T-helper 1 cell (primary cell): ENCODE measurements at regions not wholly inside any gene's neighbourhood (a gene's known extent, or its start where the extent isn't known, plus 50 kb on each side); places are given as distances from the start of the nearest gene placed in this dataset.

Experiments
- DNase-seq, 5 donors: peaks; one replicate each; pipeline ENCODE4 v3.0.0-alpha.2; 2012 to 2020

DNA sequence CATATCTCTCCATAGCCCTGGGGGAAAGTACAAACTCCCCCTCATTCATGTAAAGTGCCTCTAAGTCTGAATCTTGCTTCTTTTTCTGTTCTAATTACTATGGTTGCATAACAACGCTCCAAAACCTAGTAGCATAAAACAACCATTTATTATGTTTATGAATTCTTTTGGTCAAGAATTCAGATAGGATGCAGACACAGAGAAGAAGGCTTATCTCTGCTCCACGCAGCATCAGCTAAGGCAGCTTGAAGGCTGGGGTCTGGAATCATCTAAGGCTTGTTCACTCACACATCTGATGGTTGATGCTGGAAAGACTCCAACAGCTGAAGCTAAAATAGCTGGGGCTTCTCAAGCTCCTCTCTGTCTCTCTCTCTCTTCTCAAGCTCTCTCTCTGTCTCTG, 564.5 kb downstream of the ZNF674 start:
- no peak for DNase-seq

DNA sequence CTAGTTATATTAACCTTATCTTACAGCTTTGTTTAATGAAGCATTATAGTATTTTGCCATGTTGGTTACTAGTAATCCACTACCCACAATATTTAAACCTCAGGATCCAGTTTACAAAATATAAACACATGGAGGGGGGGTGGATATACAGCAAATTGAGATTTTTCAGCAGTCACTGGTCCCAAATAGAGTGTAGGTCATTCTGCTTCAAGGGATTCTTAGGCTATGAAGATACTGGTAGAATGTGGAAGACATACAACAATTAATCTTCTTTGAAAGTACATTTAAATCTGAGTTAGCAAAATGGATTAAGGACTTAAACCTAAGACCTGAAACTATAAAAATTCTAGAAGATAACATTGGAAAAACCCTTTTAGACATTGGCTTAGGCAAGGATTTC, 569.6 kb downstream of the ZNF674 start:
- DNase-seq = no peak

DNA sequence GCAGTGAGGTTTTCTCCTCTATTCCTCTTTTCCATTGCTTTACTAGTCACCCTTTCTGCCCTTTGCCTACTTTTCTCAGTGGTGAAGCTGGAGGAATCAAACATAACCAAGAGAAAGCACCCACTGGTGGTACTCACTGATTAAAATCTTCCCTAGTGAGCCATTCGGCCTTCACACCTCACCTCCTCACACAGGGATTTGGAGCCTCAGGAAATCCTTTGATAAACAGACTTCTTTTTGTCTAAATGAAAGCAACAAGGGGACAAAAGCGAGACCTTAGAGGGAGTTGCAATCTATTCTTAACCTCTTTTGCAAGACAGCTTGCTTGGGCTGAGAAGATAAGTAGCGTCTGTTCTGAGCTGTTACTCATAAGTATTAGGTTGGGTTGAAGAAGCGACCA, 572.6 kb downstream of the ZNF674 start:
- no peak for DNase-seq

DNA sequence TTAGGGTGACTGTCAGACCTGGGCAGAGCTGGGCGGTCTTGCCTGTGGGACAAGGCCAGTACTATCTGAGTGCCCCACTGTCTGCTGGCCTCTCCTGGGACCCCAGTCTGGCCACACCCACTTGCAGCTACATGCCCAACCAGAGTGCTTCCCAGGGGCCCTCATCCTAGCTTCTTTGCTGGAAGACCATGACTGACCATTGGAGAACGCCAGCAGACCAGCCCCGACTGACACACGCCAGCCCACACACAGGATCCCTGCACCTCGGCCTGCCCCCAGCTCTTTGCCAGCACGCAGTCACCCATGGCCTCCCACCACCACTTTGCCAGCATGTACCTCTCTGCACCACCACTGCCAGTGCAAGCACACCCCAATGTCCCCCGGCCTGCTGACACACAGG, 585.7 kb downstream of the ZNF674 start:
- DNase-seq = no peak

DNA sequence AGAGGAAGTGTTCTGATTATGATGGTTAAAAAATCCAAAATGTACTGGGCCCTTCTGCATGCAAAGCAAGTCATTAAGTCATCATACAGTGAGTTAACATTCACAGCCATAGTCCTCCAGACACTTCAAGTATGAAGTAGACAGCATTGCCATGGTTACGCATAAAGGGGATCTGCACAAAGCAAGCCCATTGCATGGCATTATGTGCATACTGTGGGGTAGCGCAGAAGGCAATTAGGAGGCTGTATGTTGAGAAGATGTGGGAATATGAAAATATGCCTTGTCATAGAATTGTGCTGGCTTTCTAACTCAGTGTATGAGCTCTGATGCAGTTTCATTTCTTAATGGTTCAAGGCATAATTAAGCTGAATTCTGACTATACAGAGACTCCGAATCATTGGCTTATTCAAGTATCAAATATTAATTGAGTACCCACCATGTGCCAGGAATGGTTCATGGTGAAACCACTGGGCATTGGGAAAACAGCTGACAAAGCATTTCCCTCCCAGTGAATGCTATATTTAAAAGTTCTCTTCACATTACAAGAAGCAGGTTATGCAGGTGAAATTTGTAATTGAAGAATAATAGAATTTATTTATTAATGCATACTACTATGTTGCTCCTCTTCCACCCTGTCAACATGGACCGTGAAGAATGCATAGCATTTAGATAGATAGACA, 588.9 kb downstream of the ZNF674 start:
- DNase-seq = no peak

DNA sequence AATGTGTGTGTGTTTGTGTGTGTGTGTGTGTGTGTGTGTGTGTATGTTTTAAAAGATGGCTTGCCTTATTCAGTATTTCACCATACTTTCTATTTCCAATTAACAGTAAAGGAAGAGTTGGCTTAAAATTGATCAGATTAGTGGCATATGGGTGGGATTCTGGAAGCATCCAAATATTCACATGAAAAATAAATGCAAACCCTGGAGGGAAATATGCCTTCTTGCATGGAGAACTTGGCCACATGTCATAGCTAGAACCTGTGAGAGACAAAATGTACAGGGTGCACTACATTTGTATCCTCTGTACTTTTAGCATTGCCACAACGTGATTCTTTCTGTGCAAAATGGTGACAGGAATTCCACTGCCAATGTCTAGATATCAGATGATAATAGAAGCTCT, 589.6 kb downstream of the ZNF674 start:
- no peak for DNase-seq

DNA sequence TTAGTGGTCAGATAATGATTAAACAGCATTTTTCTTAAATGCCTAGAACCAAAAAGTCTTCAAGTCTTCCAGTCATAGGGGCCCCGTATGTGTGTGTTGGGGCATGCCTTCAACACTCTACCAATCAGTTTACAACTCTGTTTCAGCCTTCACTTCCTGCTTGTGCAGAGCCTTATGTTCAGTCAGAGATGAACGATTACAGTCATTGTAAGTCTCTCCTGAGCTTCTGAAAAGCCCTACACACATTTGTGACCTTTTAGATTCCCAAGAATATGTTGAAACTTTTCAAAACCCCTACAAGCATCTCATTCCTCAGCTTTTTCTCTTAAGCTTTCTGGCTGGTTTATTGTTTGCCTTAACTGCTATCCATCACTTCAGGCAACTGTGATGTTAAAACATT, 591.2 kb downstream of the ZNF674 start:
- DNase-seq = no peak

DNA sequence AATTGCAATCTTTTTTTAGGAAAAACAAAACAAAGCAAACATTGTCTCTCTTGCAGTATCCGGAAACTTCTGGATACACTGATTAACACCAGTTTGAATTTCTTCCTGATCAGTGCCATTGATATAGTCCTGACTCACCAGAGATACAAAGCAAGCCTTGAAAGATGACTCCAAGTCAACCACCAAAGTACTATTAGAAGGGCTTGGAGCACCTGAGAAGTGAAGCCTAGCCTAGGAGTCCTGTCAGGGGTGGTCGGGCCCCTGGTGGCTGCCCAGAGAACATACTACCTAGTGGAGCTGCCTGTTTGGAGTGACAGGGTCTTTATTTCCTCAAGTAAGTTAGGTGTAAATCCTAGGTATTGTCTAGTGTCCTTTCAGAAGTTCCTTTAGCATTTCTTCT, 593.2 kb downstream of the ZNF674 start:
- DNase-seq = no peak

DNA sequence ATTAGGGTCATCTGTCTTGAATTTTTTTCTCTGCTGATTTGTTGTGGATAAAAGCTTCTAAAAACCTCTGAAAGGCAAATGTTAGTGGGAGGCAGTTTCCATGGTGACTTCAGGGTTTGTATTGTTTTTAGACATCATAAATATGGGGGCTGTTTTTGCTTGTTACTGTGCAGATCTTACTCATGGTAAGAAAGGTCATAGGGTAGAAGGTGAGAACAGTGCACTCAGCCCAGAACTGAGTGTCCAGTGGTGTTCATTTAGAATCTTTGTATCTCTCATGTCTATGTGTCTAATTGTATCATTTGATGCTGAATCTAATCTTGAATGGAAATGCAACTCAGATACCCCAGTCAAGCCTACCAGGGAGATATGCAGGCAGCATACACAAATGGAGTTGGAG, 609.8 kb downstream of the ZNF674 start:
- no peak for DNase-seq

DNA sequence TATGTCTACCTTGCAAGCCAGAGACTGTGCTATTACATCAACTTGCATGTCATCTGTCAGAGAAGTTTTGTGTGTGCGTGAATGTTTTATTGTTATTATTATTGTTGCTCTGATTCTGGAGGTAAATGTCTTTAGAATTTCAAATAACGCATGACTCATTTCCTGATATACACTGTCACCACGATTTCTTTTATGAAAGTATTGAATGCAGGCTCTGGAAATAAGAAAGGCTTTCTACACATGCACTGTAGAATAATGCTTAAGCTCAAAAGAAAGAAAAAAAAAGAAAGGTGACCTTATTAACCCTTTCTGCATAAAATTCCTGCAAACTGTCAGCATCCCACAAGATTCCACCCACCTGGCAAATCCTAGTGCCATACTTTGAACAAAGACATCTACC, 632.9 kb downstream of the ZNF674 start:
- DNase-seq = no peak

DNA sequence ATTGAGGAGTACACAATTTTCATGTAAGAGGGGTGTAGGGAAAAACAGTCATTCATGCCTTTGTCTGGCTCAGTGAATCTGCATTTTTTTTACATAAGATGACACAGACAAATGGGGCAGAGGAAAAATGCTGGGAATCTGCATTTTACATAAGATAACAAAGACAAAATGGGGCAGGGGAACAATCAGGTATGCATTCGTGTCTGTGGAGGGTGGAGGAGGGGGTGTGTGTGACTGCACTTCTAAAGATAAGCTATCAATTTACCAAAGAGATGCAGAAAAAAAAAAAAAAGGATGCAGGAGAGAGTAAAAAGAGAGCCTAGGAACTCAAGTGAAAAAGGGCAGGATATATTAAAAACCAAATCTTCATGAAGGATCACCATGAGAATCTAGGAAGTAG, 637.4 kb downstream of the ZNF674 start:
- DNase-seq = no peak

DNA sequence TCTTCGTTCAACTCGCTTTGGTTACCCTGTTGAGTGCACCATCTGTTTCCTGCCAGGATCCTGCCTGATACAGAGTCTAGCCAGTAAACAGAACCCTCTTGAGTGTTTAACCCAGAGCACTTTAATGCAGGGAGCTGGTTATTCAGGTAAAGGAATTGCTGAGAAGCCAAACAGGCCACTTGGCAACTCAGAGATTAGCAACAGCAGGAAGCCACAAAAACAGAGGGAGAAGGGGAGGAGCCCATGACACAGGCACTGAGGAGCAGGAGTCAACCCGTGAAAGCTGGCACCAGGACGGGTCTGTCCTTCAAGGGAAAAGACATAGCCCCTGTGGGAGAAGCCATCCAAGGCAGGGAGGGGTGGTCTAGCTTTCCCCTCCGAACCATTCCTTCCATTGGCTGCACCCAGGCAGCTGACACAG, 641.4 kb downstream of the ZNF674 start:
- DNase-seq = no peak

DNA sequence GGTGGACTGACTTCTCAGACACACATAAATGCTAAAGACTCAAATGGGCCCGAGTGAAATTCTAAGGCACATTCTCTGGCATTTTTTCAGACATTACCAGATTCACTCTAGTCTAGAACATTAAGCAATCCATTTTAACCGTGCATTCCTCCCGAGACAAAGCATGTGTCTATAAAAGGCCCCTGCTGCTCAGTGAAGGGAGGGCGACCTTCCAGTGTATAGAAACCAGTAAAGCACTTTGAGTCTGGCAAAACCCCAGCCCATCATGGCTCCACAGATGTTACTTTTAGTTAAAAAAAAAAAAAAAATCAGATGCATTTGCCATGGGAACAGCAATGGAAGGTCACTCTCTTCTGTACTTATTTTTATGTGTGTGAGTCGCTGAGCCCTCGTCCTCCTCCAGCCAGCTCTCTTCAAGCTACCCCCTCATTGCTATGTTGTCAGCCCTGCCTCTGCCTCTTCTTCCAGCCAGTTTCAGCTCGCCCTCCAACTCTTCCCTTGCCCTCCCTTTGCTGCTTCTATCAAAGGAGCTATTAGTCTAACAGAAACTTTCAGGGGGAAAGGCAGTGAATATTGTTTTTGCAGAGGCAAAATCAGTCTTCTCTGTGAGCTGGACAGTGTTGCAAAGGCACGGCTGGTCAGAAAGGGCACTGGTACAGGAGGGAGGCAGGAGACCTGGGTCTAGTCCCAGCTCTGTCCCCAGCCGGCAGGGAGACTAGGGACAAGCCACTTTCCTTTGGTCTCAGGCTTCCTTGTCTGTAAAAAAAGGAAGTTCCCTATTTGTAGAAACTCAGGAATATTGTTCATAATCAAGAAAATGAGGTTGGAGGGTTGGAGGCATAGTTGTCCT, 644.2 kb downstream of the ZNF674 start:
- no peak for DNase-seq

DNA sequence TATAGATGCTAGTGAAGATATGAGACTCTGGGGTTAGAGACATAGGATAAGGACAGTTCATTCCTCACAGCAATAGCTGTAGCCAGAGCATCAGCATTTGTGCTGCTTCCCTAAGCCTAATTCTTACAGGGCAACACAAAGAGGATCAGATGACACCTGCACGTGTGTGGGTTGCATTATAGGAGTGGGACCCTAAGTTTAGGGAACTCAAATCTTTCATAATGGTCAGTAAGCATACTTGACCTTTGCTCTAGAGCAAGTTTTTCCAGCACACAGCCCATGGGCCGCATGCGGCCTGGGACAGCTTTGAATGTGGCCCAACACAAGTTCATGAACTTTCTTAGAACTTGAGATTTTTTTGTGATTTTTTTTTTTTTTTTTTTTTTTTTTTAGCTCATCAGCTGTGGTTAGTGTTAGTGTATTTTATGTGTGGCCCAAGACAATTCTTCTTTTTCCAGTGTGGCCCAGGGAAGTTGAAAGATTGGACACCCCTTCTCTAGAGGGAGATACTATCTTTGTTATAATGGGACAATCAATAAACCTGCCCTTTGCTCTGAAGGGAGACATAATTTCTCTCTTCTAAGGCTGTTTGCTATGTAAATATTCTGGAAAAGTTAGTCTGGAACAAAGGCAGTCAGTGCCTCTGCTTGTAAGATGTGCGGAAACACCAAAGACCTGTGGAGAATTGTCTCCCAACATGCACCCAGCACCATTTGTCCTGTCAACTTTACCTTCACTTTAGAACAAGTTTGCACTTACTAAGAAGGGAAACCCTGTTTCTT, 650.2 kb downstream of the ZNF674 start:
- no peak for DNase-seq

DNA sequence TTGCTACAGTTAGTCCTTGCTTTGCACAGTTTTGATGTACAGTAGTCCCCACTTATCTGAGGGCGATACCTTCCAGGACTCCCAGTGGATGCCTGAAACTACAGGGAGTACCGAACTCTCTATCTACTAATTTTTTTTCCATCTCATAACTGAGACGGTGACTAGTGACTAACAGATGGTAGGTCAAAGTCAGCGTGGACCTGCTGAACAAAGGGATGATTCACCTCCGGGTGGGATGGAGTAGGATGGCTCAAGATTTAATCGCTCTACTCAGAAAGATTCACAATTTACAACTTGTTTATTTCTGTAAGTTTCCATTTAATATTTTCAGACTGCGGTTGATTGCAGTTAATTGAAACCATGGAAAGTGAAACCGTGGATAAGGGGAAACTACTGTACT, 655.8 kb downstream of the ZNF674 start:
- DNase-seq = no peak

DNA sequence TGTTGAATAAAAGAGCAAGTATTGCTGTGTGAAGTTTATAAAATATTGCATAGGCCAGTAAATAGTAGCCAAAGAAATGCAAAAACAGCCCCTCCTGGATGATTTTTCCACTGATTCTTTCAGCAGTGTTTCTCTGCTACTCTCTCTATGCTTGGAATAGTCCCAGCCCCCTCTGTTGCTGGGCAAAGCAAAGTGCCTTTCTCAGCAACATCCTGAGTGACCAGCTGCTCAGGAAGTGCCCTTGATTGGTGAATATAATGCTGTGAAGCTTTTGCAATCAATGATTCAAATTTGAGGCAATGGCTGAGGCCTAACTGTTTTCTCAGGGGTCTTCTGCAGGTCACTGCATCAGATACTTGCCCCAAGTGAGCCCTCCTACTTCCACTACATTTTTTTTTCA, 656.7 kb downstream of the ZNF674 start:
- no peak for DNase-seq

DNA sequence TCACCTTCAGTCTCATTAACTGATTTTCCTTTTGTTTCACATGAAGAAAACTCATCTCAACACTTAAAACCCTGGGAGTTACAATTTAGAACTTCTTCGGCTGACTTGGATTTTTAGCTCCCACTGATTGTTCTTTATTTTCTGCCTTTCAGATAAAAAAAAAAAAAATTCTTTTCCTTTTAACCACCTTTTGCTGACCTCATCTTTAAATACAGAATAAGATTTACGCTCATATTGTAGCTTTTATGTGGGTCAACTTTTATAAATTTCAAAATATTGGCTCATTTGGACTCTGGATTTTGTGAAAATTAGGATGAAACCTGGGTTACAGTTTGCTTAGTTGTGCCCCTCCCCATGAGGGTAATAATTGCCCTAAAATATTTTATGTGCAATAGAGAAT, 659.3 kb downstream of the ZNF674 start:
- DNase-seq = no peak

DNA sequence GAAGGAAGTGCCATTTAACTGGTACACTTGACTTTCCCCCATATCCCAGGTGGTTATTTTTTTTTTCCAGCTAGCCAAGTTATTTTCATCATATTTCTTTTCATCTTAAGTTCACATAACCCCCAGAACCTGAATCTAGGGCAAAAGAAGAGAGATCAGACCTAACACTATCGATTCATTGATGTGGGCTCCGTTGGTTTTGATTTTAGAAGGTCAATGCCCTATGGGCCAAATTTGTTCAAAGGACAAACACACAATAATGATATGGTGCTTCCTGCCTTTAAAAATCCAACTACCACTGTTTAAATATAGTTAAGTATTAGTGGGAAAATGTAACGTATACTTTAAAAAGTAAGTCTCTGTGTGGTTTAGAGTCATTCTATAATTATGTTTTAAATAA, 665.7 kb downstream of the ZNF674 start:
- DNase-seq = no peak

DNA sequence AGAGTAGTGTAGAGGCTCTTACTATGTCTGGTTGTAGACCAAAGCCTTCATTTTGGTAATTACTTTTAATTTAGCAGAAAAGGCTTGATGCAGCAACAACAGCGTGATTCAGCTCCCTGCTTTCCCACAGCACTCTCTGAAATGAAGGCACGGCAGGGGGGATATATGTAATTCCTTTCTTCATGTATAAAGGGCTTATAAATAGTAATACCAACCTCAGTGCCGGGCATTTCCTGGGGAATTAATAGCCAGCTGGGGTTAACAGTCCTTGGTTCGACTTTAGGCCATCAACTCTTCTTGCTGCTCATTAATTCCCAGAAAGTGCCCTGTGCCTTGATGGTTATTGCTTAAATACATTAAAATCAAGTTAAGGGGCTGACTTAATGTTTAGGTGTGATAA, 669.0 kb downstream of the ZNF674 start:
- no peak for DNase-seq

DNA sequence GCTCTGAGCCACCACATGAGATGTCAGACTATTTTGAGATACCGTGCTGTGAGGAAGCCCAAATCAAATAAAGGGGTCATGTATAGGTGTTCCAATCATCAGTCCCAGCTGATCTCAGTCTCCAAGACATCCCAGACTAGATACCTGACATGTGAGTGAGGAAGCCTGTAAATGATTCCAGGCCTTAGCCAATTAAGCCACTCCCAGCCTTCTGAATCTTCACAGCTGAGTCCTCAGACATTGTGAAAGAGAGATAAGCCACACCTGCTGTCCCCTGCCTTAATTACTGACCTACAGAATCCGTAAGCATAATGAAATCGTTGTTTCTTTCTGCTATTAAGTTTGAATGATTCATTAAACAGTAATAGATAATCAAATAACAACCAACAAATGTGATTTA, 671.4 kb downstream of the ZNF674 start:
- DNase-seq = no peak

DNA sequence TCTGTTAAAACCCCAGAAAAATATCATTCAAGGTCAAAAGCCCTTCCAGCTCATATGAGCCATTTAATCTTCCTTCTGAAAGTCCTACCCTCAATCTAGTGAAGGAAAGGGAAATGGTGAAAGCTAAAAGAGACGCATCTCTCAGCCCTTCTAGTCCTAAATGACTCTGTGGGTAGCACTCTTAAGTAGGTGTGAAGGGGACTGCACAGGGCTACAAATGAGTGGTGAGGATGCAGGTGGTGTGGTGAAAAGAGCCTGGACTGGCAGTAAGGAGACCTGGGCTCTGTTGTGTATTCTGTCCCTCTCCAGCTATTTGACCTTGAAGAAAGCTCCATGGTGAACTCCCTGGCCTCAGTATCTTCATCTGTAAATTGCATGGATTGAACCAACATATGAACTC, 671.8 kb upstream of the DIPK2B start:
- peak in 1 of 5 donors; percentile 30 for DNase-seq

DNA sequence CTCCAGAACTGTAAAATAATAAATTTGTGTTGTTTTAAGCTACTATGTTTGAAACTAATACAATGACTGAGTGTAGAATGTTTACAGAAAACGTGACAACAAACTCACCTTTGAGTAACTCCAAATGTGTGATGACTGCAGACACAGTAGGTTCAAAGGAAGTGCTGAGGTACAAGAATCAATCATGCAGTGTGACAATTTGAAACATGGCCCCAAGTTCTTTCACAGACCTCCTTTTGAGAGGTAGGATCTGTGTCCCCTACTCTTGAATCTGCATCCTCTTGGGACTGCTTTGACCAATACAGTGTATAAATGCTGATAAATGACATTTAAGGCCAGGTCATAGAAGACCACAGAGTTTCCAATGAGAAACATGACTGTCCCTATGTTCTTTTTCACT, 667.7 kb upstream of the DIPK2B start:
- DNase-seq = no peak

DNA sequence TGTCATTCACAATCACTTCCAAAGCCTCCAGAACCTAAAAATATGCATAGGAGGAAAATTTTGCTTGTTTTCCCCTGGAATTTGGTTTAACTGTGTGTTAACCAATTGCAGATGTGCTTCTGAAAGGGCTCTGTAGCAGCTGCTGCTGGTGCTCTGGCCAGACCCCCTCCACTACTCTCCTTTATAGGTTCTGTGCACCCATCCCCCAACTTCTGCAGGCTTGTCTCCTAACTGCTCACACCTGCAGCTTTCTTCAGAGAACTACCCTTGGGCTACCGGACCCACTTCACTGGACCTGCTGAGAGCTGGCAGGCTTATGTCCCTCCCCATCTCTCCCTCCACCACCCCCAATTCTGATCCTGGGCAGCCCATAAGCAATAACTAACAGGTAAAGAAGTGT, 662.1 kb upstream of the DIPK2B start:
- no peak for DNase-seq

DNA sequence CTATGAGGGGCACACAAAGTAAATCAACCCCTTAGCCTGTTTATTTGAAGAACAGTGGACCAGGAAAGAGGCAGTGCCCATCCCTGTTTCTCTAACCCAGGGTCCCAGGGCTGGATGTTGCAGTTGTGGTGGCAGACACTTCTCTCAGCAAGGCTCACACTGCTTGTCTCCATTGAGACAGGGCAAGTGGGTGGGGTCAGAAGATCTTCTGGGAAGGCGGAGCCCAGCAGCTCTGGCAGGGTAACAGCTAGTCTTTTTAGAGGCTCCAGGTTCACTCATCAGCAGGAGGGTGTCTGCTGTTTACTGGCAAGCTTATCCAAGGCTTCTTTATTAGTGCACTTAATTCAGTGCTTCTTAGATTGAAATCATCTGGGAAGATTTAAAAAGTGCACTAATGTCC, 659.8 kb upstream of the DIPK2B start:
- no peak for DNase-seq
